Esophagus (tissue), 2 donors: ENCODE measurements at regions not wholly inside any gene's neighbourhood (a gene's known extent, or its start where the extent isn't known, plus 50 kb on each side); places are given as distances from the start of the nearest gene placed in this dataset.
"Not testable (repeated sequence)": the region's sequence is repeated elsewhere in the genome, so short reads cannot be mapped to it uniquely, and the experiment has no call there.

Experiments used
- H3K27ac ChIP-seq, 2 donors: one replicate each; pipeline ENCODE4 v1.5.1; 2013; ENCODE audit warnings: low read depth in 2 of 2, mild to moderate bottlenecking in 2 of 2, inconsistent platforms in 1 of 2, low read length in 1 of 2, moderate library complexity in 1 of 2
- H3K27me3 ChIP-seq, 2 donors: one replicate each; pipeline ENCODE4 v1.6.1; 2013; ENCODE audit warnings: low read length in 2 of 2, control low read depth in 1 of 2, mild to moderate bottlenecking in 1 of 2; ENCODE audit not compliant: insufficient read depth in 2 of 2, control insufficient read depth in 1 of 2
- H3K36me3 ChIP-seq, 2 donors: one replicate each; pipeline ENCODE4 v1.6.1; 2013; ENCODE audit warnings: low read length in 1 of 2; ENCODE audit not compliant: control insufficient read depth in 2 of 2, insufficient read depth in 2 of 2
- H3K4me1 ChIP-seq, 2 donors: one replicate each; pipeline ENCODE4 v1.6.1; 2013; ENCODE audit warnings: low read length in 1 of 2; ENCODE audit not compliant: control insufficient read depth in 2 of 2, insufficient read depth in 2 of 2
- H3K4me3 ChIP-seq, 2 donors: one replicate each; pipeline ENCODE4 v1.5.1; 2013; ENCODE audit warnings: low read length in 2 of 2, mild to moderate bottlenecking in 2 of 2, low read depth in 1 of 2, moderate library complexity in 1 of 2
- H3K9me3 ChIP-seq, 2 donors: one replicate each; pipeline ENCODE4 v1.6.1; 2013; ENCODE audit warnings: mild to moderate bottlenecking in 2 of 2, low read depth in 1 of 2, low read length in 1 of 2, moderate library complexity in 1 of 2; ENCODE audit not compliant: control insufficient read depth in 2 of 2, insufficient read depth in 1 of 2
- whole genome bisulfite sequencing, 2 donors: extraction: QIAGEN DNeasy Blood & Tissue Kit; methylation state at CpG; one replicate each; pipeline ENCODE4 v1.1.7; 2013; 5-methylcytosine and 5-hydroxymethylcytosine counted together
- donor health status: healthy with polysubstance abuse.
- donor health status: Bipolar disorder and iron deficiency.

DNA sequence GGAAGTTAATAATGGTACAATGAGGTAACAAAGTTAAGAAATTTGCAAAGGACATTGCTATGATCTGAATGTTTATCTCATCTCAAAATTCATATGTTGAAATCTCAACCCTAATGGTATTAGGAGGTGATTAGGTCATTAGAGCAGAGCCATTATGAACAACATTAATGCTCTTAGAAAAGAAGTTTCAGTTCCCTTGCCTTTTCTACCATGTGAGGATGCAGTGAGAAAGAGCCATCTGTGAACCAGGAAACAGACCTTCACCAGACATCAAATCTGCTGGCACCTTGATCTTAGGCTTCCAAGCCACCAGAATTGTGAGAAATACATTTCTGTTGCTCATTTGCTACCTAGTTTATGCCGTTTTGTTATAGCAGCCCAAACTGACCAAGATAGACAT lies 757.6 kb downstream of the NR4A2 start:
- H3K27me3 ChIP-seq: no peaks in the 10 kb centered on the region
- H3K27ac ChIP-seq: no peak overlapping the region
- no peaks in the 10 kb centered on the region for H3K4me1 ChIP-seq
- 58 to 76% methylated on average over 1 of the region's 1 CpG for WGBS, 2 donors
- no peaks in the 10 kb centered on the region for H3K36me3 ChIP-seq
- no peak overlapping the region for H3K4me3 ChIP-seq
- no peaks in the 10 kb centered on the region for H3K9me3 ChIP-seq

DNA sequence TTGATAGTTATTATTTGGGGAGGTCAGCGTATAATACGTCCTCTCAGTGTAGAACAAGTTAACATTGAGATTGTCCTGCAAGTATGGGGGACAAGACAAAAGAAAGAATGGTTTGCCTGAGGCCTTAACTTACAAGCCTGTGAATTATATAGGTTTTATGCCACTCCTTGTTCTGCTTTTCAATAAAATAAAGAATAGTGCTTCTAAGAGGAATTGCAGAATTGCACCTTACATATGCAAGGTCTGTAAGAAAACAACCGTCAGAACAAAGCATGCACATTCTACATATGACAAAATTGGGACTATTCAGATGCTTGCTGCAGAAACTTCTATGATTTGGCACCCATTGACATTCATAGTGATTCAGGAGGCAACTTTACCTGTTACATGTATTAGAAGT lies 785.0 kb downstream of the NR4A2 start:
- WGBS, 2 donors: 85% methylated on average over 3 of the region's 3 CpGs
- no peaks in the 10 kb centered on the region for H3K27me3 ChIP-seq
- H3K27ac ChIP-seq: no peak overlapping the region
- no peaks in the 10 kb centered on the region for H3K36me3 ChIP-seq
- no peak overlapping the region for H3K4me3 ChIP-seq
- H3K9me3 ChIP-seq: peaks cover 0 to 4% of the 10 kb centered on the region in 2 donors
- no peaks in the 10 kb centered on the region for H3K4me1 ChIP-seq

DNA sequence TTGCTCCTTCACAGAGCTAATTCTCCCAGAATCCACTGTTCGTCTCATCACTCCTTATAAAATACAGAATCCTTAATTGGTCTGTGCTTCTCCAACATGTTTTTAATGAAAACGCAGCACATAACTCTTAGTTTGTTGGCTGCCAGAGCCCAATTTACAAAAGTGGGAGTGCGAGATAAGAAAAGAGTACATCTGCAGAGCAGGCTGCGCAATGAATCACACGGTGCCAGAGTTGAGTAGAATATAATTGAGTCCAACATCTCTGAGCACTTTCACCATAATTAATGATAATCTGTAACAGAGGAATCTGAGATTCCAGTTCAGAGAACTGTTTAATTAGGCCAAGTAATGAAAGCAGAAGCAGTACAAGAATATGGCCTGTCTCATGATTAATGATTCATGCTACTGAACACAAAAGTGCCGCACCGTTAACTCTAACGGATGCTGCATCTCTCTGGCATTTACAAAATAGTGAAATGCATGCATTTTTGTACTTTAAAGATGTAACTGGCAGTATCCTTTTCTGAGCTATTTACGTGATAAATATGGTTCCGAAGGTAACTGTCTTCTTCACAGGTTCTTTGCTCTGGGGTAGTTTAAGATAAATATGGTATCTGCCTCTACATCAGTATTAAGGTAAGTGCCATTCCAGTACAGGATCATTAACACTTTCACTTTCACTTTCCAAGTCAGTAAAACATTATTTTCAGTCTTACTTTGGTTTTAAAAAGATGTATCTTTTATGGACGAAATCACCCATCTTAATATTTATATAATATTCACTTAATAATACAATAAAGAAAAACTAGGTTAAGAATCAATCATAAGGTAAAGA lies 785.6 kb downstream of the NR4A2 start:
- H3K36me3 ChIP-seq: no peaks in the 10 kb centered on the region
- no peak overlapping the region for H3K4me3 ChIP-seq
- no peaks in the 10 kb centered on the region for H3K27me3 ChIP-seq
- no peak overlapping the region for H3K27ac ChIP-seq
- peaks cover 0 to 4% of the 10 kb centered on the region in 2 donors for H3K9me3 ChIP-seq
- 74 to 77% methylated on average over 11 of the region's 11 CpGs for WGBS, 2 donors
- H3K4me1 ChIP-seq: no peaks in the 10 kb centered on the region

DNA sequence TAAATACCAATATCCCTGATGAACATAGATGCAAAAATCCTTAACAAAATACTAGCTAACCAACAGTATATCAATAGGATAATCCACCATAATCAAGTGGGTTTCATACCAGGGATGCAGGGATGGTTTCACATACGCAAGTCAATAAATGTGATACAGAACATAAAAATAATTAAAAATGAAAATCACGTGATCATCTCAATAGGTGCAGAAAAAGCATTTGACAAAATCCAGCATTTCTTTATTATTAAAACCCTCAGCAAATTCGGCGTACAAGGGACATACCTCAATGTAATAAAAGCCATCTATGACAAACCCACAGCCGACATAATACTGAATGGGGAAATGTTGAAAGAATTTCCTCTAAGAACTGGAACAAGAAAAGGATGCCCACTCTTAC lies 793.5 kb downstream of the NR4A2 start:
- H3K27me3 ChIP-seq, H3K4me1 ChIP-seq, H3K4me3 ChIP-seq, H3K27ac ChIP-seq, H3K9me3 ChIP-seq, H3K36me3 ChIP-seq: not testable (repeated sequence)
- WGBS, 2 donors: 90 to 91% methylated on average over 5 of the region's 5 CpGs

DNA sequence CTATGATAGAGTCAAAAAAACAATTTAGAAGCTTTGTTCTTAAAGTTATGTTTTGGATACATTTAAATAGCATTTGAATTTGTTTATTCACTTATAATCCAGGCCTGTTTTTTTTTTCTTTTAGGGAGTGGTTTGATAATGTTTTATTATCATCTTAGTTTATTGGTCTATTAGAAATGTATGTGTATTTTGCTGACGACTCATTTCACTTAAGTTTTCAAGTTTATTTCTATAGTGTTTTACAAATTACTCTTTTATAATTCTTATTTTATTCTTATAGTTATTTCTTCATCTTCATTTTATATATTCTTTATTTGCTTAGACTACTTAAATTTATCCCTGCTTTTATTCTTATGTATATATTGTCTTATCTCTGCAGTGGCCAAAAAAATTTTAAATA lies 804.5 kb downstream of the NR4A2 start:
- Histone ChIP-seq H3K4me3 (no peak overlapping the region), H3K36me3 (no peaks in the 10 kb centered on the region), H3K4me1 (no peaks in the 10 kb centered on the region), H3K27ac (no peak overlapping the region), H3K9me3 (no peaks in the 10 kb centered on the region), H3K27me3 (no peaks in the 10 kb centered on the region)
- 85 to 88% methylated on average over 1 of the region's 1 CpG for WGBS, 2 donors

DNA sequence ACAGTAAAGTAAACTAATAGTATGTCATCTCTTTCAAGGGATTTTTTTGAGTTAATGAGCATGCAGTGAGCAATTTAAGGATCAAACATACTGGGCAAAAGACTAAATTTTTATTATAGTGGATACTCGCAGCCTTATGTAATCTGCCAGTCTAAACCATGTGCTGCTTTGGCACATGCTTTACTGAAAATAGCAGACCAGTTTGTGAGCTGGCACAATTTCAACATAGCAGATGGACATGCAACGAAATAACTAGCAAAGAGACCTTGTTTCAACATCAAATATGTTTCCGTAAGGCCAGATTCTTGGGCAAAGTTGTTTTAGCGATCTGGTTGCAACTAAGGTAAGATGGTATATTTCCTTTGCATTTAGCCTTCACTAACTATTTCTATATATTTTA lies 807.3 kb downstream of the NR4A2 start:
- no peak overlapping the region for H3K27ac ChIP-seq
- WGBS, 2 donors: 71% methylated on average over 4 of the region's 4 CpGs

DNA sequence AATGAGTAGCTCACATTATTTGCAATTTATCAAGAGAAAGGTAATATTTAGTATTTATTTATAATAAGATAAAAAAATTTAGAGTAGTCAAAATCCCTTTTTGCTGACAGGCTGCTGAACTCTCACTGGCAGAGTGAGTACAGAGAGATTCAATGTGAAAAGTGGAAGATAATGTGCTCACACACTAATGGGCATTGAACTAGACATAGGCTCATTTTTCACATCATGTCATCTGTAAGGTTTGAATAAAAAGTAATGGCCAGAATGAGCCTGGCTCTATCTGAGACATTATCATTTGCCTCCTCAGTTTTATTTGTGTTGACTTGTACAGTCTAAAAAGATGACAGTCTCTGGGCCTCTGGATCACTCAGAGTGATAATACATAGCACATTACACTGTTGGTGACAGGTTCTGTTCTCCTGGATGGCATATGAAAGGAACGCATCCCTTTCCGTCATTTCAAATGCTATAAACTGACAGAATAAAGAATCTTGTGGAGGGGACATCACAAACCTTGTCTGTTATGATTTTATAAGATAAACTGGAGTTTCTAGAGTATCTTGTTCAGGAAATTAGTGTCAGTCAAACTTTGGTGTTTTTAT lies 812.9 kb downstream of the NR4A2 start:
- Histone ChIP-seq H3K27me3 (no peaks in the 10 kb centered on the region), H3K9me3 (no peaks in the 10 kb centered on the region), H3K27ac (no peak overlapping the region), H3K36me3 (no peaks in the 10 kb centered on the region), H3K4me3 (no peak overlapping the region), H3K4me1 (no peaks in the 10 kb centered on the region)
- 87 to 91% methylated on average over 2 of the region's 2 CpGs for WGBS, 2 donors

More for the DNA sequence above, 807.3 kb downstream of the NR4A2 start:
- no peaks in the 10 kb centered on the region for H3K9me3 ChIP-seq
- no peaks in the 10 kb centered on the region for H3K4me1 ChIP-seq
- H3K27me3 ChIP-seq: no peaks in the 10 kb centered on the region
- no peaks in the 10 kb centered on the region for H3K36me3 ChIP-seq
- no peak overlapping the region for H3K4me3 ChIP-seq

DNA sequence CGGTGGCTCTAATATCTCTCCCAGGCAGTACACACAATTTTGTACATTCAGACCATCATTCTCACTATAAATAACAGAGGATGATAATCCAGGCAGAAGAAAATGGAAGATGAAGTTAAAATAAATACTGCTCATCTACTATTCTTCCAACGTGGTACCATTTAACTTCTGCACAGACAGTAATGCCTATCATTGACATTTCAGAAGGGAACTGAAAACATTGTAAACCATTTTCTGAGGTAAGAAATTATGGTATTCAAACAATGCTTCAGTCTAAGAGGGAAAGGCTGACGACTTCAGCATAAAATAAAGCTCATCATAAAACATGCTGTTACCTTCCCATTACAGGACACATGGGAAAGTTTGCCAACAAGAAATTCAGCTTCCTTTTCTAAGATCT lies 814.4 kb downstream of the NR4A2 start:
- Histone ChIP-seq H3K4me1 (no peaks in the 10 kb centered on the region), H3K36me3 (no peaks in the 10 kb centered on the region), H3K9me3 (no peaks in the 10 kb centered on the region), H3K27ac (no peak overlapping the region), H3K27me3 (no peaks in the 10 kb centered on the region), H3K4me3 (no peak overlapping the region)
- whole genome bisulfite sequencing, 2 donors: 60 to 68% methylated on average over 3 of the region's 3 CpGs

DNA sequence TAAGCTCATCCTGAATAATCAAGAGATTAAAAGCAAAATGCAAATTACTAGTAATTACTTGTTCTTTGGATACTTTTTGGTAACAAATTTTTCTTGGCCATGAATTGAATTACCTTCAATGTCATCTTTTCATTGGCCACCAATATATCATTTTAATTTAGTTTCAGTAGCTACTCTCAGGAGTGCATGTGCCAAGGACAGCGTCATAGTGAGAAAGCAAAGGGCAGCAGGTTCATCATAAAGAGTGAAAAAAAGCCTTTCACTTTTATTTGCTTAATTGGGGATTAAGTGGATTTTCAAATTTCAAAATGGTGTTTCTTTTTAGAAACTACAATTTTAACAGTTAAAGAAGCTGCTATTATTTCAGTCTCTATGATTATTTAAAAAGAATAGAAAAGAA lies 815.2 kb downstream of the NR4A2 start:
- H3K4me3 ChIP-seq: no peak overlapping the region
- no peaks in the 10 kb centered on the region for H3K9me3 ChIP-seq
- 60 to 68% methylated on average over 1 of the region's 1 CpG for WGBS, 2 donors
- H3K27me3 ChIP-seq: no peaks in the 10 kb centered on the region
- no peak overlapping the region for H3K27ac ChIP-seq
- no peaks in the 10 kb centered on the region for H3K4me1 ChIP-seq
- no peaks in the 10 kb centered on the region for H3K36me3 ChIP-seq

DNA sequence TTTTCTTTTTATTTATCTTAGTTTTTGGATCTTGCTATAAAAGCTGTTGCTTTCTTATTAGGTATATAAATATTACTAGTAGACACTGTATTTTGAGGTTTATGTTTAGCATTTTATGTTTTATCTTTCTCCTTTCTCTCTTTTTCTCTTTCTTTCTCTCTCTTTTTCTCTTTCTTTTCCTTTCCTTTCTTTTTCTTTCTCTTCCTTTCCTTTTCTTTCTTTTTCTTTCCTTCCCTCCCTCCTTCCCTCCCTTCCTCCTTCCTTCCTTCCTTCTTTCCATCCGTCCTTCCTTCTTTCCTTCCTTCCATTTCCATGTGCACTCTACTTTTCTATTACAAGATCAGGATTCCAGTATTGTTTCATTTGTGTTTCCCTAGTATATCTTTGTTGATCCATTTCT lies 814.8 kb downstream of the KCNJ3 start:
- Histone ChIP-seq H3K4me1 (no peaks in the 10 kb centered on the region), H3K4me3 (no peak overlapping the region), H3K27ac (no peak overlapping the region), H3K9me3 (no peaks in the 10 kb centered on the region), H3K36me3 (no peaks in the 10 kb centered on the region), H3K27me3 (no peaks in the 10 kb centered on the region)
- WGBS, 2 donors: 70 to 71% methylated on average over 1 of the region's 1 CpG
